HG03045 (cell line): ENCODE measurements at regions not wholly inside any gene's neighbourhood (a gene's known extent, or its start where the extent isn't known, plus 50 kb on each side); places are given as distances from the start of the nearest gene placed in this dataset.

ENCODE experiments used
- ATAC-seq: cut with Tn5 transposase; IDR thresholded peaks from one replicate; pipeline ENCODE4 v1.9.1; 2021; ENCODE audit warnings: mild to moderate bottlenecking, moderate library complexity; ENCODE audit not compliant: unreplicated experiment

GRCh38 chr13:73245246-73245645 is 186.4 kb downstream of the KLF5 start:
- ATAC-seq = no peak

- ATAC-seq = no peak
Observed at GRCh38 chr13:73244467-73244866, 185.7 kb downstream of the KLF5 start.

DNA sequence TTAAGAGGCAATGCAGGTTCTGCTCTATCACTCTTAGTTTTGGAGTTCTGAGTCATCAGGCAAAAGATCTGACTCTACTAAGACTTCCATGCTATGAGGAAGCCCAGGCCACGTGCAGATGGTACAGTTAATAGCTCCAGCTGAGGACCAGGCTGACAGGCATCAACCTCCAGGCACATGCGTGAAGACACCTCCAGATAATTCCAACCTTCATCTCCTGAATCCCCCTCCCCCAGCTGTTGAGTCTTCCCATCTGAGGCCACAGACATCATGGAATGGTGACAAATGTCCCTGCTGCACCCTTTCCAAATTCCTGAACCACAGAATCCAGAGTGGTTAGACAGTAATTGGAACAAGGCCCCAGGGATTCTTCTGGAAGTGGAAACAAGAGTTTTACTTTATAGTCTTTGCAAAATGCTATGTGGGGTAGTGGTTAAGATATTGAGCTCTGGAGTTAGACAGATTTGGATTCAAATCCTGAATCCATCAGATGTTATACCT is 183.8 kb downstream of the KLF5 start:
- ATAC-seq = no peak

DNA sequence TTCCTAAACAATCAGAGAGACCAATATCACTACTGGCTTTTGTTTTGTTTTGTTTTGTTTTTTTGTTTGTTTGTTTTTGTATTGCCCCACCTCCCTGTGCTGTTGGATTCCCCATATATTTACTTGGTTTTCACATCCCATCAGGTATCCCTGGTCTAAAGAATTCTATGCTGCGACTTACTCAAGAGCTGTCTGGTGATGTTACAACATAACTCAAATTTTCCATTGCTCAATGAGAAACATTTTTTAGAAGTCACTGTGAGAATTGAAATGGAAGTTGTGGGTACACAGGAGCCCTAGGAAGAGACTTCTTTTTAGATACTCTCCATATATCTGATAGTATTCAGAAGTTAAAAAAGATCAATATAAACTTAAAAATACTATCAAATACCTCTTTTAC is 181.4 kb downstream of the KLF5 start:
- ATAC-seq = no peak

GRCh38 chr13:73235385-73235784 is 176.6 kb downstream of the KLF5 start:
- no peak for ATAC-seq

- ATAC-seq = no peak
Observed at GRCh38 chr13:73231471-73231870, 172.7 kb downstream of the KLF5 start.

- no peak for ATAC-seq
Observed at GRCh38 chr13:73230716-73231115, 171.9 kb downstream of the KLF5 start.

GRCh38 chr13:73228546-73228945 is 169.7 kb downstream of the KLF5 start:
- ATAC-seq = no peak

GRCh38 chr13:73225990-73226389 is 167.2 kb downstream of the KLF5 start:
- no peak for ATAC-seq

DNA sequence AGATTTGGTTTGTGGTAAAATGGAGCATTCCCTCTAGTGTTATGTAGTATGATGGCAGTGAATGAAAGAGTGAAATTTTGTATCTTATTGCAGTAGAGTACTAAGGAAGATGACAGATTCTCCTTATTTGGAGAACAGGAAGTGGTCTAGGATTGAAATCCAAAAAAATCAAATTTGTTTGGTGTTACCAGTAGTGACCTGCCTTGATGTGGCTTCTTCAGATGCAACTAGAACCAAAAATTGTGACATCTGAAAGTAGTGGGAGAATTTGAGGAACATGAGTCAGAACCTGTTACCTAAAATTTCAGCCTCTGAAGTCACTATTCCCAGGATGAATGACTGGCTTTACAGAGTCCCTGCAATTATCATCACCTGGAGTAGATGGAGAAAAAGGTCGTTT is 165.9 kb downstream of the KLF5 start:
- no peak for ATAC-seq

DNA sequence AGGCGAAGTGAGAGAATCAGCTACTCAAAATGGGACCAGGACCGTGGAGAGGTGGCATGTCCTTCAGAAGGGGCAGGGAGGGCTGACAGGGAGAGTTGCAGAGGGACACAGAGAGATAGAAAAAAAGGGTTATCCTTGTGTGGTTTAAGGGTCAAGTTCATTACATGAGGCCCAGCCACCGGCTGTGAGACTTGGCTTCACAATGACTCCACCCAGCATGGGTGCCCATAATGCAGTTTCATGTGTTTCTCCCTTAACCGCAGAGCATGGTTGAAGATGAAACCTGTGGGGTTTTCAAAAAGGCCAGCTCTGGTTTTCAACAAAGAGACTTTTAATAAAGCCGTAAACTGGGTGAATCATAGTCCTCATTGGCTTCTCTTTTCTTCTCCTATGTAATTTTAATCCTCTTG is 164.6 kb downstream of the KLF5 start:
- peak; percentile 74 for ATAC-seq

DNA sequence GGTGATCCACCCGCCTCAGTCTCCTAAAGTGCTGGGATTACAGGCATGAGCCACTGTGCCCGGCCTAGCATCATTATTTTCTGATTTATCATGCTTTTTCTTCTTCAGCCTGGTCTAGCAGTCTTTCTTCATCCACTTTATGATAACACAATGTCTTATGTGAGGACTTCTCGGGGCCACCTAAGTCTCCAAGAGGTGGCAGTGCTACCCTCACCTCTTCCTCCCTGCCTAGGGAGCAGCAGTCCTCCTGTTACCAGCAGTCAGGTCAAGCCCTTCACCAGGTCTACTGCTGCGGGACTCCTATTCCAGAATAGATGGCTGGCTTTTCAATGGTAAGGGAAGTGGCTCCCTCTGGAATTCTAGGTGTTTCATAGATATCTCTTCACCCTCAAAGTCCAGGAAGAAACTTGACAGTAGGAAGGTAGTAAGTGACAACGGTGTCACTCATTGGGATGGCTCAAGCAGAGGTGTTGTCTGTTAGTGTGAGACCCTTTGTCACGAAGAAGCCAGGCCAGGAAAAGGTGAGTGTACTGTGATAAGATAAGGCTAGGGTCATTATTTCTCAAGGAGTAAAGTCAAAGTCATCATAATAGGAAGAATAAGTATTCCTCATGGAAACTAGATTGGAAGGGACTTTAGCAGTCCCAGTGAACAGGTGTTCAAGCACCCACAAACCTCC is 164.0 kb downstream of the KLF5 start:
- ATAC-seq = no peak

- no peak for ATAC-seq
Observed at GRCh38 chr13:73220966-73221720, 162.3 kb downstream of the KLF5 start.

DNA sequence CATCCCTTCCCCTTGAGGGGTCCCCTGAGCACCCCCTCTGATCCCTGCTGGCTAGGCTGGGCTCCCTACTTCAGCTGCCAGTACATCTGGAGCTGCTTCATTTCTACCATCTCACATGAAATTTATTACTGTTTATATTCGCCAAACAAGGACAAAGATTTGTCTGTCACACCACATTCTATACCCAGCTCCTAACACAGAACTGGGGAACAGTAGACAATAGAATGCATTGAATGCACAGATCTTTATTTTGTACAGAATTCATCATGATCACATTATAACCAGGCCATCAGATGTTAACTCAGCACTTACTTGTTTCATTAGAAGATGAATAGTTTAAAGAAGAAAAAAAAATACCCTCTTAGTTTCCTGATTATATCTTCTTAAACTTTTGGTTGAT is 159.4 kb downstream of the KLF5 start:
- no peak for ATAC-seq

- ATAC-seq = no peak
Observed at GRCh38 chr13:73216381-73216831, 157.6 kb downstream of the KLF5 start.

GRCh38 chr13:73215823-73216222 is 157.0 kb downstream of the KLF5 start:
- no peak for ATAC-seq

DNA sequence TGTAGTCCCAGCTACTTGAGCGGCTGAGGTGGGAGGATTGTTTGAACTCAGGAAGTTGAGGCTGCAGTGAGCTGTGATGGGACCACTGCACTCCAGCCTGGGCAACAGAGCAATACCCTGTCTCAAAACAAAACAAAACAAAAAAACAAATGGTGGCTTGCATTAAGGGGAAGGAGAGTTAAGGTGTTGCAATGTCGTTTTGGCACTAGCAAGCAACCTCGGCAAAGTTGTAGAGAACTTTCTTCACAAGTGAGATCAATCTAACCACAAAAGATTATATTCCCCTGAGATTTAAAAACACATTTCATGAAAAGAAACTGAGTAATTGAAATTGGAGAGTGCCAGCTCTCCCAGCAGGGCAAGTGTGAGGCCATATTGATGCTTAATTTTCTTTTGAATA is 153.7 kb downstream of the KLF5 start:
- ATAC-seq = no peak

- no peak for ATAC-seq
Observed at GRCh38 chr13:73210218-73210883, 151.5 kb downstream of the KLF5 start.

GRCh38 chr13:73204952-73205351 is 146.1 kb downstream of the KLF5 start:
- no peak for ATAC-seq

DNA sequence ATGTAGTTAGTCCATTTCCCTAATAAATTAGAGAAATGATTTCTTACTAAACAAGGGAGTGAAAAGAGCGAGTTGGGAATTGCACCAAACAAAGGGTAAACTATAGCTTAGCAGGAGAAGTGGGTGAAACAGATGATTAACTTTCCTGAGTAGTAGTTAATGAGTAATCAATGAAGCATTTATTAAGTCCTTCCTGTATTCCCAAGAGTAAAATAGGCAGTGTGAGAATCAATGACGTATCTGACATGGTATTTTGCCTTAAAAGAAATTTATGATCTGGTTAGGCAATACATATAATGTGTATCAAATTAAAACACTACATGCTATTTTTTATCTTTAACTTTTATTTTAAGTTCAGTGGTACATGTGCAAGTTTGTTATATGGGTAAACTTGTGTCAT is 142.8 kb downstream of the KLF5 start:
- no peak for ATAC-seq

- ATAC-seq = no peak
Observed at GRCh38 chr13:73198991-73199411, 140.2 kb downstream of the KLF5 start.

DNA sequence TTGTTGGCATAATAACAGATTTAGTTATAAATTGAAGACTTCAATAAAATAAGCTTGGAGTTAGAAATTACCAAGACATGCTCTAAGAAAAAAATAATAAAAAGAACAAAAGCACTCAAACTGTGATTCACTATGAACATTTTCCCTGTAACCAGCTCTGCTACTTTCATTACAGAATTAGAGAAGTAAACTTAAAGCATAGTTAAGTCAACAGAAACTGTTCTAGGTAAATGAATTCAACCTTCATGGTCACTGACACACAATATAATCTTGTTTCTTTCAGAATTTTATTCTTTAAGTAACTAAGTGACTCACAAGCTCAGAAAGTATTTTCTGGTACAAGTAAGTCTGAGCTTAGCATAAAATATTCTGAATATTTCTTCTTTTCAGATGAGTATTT is 136.3 kb downstream of the KLF5 start:
- no peak for ATAC-seq
